ENCODE measurements at regions not wholly inside any gene's neighbourhood (a gene's known extent, or its start where the extent isn't known, plus 50 kb on each side); places are given as distances from the start of the nearest gene placed in this dataset.

DNA sequence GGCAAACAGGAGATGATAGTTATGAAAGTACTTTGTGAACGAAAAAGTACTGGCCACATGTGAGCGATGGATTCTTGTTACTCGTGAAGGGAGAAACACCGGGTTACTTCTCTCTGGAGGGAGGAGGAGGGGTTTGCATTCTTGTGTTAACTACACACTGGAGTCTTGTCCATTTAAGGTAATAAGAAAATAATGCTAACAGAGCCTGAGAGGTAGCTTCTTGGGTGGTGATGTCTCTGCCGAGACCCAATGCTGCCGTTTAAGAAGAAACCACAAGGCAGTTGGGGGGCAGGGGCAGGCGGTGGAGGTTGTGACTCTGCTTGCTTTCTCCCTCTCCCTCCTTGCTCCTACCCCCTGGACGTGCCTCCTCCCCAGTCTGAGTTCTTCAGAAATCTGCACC lies 100.9 kb upstream of the ROPN1 start:
- Histone ChIP-seq H3K9me3 (no peaks in the 10 kb centered on the region), H3K4me3 (ENCODE audit: low read depth, low read length) (no peak overlapping the region), H3K36me3 (ENCODE audit: control insufficient read depth, insufficient read depth, low read length) (no peaks in the 10 kb centered on the region), H3K4me1 (0 out of 2 replicates have a peak, but pooled peaks cover 8% of the 10 kb centered on the region), H3K27me3 (replicated peaks; ENCODE audit: control insufficient read depth, insufficient read depth, low read length) (no peaks in the 10 kb centered on the region)
- Mint-ChIP-seq H3K4me1 (ENCODE audit: low read depth, unreplicated experiment) (no peaks in the 10 kb centered on the region), H3K36me3 (ENCODE audit: insufficient read depth, unreplicated experiment) (no peaks in the 10 kb centered on the region), H3K9me3 (ENCODE audit: unreplicated experiment) (no peaks in the 10 kb centered on the region), H3K4me3 (ENCODE audit: unreplicated experiment) (no peak overlapping the region), H3K27me3 (ENCODE audit: insufficient read depth, unreplicated experiment) (peaks cover 13% of the 10 kb centered on the region), H3K27ac (ENCODE audit: unreplicated experiment) (no peak overlapping the region)
- no peak for DNase-seq
- BruUV-seq (replicated peaks), result no TSS peak
- ChIA-PET CTCF (no interaction called here), POLR2A (no interaction called here)
- intact Hi-C loops (cut with micrococcal nuclease; ENCODE audit: unreplicated experiment), result no loop called here
- TF ChIP-seq, protein P1, sequence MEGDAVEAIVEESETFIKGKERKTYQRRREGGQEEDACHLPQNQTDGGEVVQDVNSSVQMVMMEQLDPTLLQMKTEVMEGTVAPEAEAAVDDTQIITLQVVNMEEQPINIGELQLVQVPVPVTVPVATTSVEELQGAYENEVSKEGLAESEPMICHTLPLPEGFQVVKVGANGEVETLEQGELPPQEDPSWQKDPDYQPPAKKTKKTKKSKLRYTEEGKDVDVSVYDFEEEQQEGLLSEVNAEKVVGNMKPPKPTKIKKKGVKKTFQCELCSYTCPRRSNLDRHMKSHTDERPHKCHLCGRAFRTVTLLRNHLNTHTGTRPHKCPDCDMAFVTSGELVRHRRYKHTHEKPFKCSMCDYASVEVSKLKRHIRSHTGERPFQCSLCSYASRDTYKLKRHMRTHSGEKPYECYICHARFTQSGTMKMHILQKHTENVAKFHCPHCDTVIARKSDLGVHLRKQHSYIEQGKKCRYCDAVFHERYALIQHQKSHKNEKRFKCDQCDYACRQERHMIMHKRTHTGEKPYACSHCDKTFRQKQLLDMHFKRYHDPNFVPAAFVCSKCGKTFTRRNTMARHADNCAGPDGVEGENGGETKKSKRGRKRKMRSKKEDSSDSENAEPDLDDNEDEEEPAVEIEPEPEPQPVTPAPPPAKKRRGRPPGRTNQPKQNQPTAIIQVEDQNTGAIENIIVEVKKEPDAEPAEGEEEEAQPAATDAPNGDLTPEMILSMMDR (IDR thresholded peaks at IDR 0.05; ENCODE audit: insufficient read depth in 1 of 2, low read depth in 1 of 2, low read length in 1 of 2, severe bottlenecking in 1 of 2, unreplicated experiment in 1 of 2), result no peak

DNA sequence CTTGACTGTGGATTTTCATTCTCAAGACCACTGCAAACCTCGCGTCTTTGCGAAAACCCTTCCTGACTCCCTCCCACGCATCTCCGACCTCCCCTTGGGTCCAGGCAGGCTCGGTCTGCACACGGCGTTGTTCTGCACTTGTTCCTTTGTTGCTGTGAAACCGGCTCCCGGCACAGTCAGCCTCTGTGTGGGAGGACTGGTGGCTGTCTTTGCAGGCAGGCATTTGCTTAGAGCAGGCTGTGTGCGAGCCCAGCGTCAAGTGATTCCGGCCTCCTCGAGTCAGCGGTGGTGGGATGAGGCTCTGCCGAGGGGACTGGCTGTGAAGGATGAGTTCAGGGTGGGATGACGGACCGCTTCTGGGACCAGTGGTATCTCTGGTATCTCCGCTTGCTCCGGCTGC lies 102.6 kb upstream of the ROPN1 start:
- H3K27me3 Mint-ChIP-seq (ENCODE audit: insufficient read depth, unreplicated experiment), result peaks cover 21% of the 10 kb centered on the region
- no TSS peak for BruUV-seq (replicated peaks)
- intact Hi-C loops (cut with micrococcal nuclease; ENCODE audit: unreplicated experiment), result no loop called here
- CTCF ChIA-PET, result no interaction called here
- Histone ChIP-seq H3K4me1 (0 out of 2 replicates have a peak, but pooled peaks cover 8% of the 10 kb centered on the region), H3K36me3 (ENCODE audit: control insufficient read depth, insufficient read depth, low read length) (no peaks in the 10 kb centered on the region), H3K27me3 (replicated peaks; ENCODE audit: control insufficient read depth, insufficient read depth, low read length) (no peaks in the 10 kb centered on the region), H3K9me3 (no peaks in the 10 kb centered on the region), H3K4me3 (ENCODE audit: low read depth, low read length) (no peak overlapping the region)
- no peak overlapping the region for H3K27ac Mint-ChIP-seq (ENCODE audit: unreplicated experiment)
- DNase-seq, result no peak
- no peaks in the 10 kb centered on the region for H3K36me3 Mint-ChIP-seq (ENCODE audit: insufficient read depth, unreplicated experiment)
- no peaks in the 10 kb centered on the region for H3K4me1 Mint-ChIP-seq (ENCODE audit: low read depth, unreplicated experiment)
- POLR2A ChIA-PET, result no interaction called here
- H3K9me3 Mint-ChIP-seq (ENCODE audit: unreplicated experiment), result no peaks in the 10 kb centered on the region
- TF ChIP-seq, protein P1 (IDR thresholded peaks at IDR 0.05; ENCODE audit: insufficient read depth in 1 of 2, low read depth in 1 of 2, low read length in 1 of 2, severe bottlenecking in 1 of 2, unreplicated experiment in 1 of 2), result no peak
- H3K4me3 Mint-ChIP-seq (ENCODE audit: unreplicated experiment), result no peak overlapping the region

DNA sequence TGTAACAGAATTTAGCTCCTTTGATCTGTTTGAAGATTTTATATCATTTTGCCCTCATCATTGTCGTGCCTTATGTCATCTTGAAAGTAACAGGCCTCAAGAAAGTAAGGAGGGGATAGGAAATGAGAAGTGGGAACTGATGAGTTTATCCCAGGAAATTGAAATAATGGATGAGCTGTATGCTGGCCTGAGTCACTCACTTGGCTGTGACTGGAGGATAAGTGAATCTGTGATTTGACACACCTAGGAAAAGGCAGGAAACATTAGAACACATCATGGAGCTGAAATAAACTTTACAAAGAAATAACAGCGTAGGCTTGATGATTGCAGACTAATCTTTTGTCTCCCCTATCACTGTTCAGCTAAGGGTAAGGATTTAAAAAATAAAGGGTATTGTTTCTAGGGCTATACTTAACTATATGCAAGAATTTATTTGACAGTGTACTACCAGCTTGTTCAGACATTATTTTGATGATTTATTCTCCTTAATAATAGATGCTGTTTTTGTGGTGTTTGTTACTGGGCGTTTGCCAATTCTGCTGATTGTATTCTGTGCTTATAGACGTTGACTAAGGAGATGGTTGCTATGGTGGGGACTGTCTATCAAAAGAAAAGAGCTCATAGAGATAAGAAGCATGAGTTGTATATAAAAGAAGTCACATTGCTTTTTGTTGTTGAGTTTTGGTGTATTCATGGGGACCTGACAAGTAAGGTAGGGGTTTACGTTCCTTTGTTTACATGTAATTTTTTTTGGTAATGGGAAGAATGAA lies 105.6 kb upstream of the ROPN1 start:
- no peaks in the 10 kb centered on the region for H3K27me3 ChIP-seq (replicated peaks; ENCODE audit: control insufficient read depth, insufficient read depth, low read length)
- intact Hi-C loops (cut with micrococcal nuclease; ENCODE audit: unreplicated experiment), result no loop called here
- no peak overlapping the region for H3K4me3 Mint-ChIP-seq (ENCODE audit: unreplicated experiment)

More for the DNA sequence above, 105.6 kb upstream of the ROPN1 start:
- ChIA-PET CTCF (no interaction called here), POLR2A (no interaction called here)
- DNase-seq, result no peak
- Mint-ChIP-seq H3K9me3 (ENCODE audit: unreplicated experiment) (no peaks in the 10 kb centered on the region), H3K27me3 (ENCODE audit: insufficient read depth, unreplicated experiment) (peaks cover 22% of the 10 kb centered on the region), H3K4me1 (ENCODE audit: low read depth, unreplicated experiment) (no peaks in the 10 kb centered on the region), H3K27ac (ENCODE audit: unreplicated experiment) (no peak overlapping the region), H3K36me3 (ENCODE audit: insufficient read depth, unreplicated experiment) (no peaks in the 10 kb centered on the region)
- Histone ChIP-seq H3K36me3 (ENCODE audit: control insufficient read depth, insufficient read depth, low read length) (no peaks in the 10 kb centered on the region), H3K9me3 (no peaks in the 10 kb centered on the region), H3K4me3 (ENCODE audit: low read depth, low read length) (no peak overlapping the region), H3K4me1 (no peaks in the 10 kb centered on the region)
- BruUV-seq (replicated peaks), result no TSS peak
- TF ChIP-seq, protein P1 (IDR thresholded peaks at IDR 0.05; ENCODE audit: insufficient read depth in 1 of 2, low read depth in 1 of 2, low read length in 1 of 2, severe bottlenecking in 1 of 2, unreplicated experiment in 1 of 2), result no peak
